Ovary (tissue), 3 donors: ENCODE measurements at regions not wholly inside any gene's neighbourhood (a gene's known extent, or its start where the extent isn't known, plus 50 kb on each side); places are given as distances from the start of the nearest gene placed in this dataset.

ENCODE experiments used
- POLR2A ChIP-seq: fragments of 450-650 bp; IDR thresholded peaks from one replicate; pipeline ENCODE4 v1.6.1; 2017; ENCODE audit warnings: antibody characterized with exemption, mild to moderate bottlenecking, moderate library complexity
- TF ChIP-seq, protein P1 (sequence below), 3 donors: fragments of 450-650 bp in 2 of 3; fragments of 200-600 bp in 1 of 3; IDR thresholded peaks; one replicate each; pipeline versions ENCODE4 v1.5.1 to v1.8.0; 2016 to 2022; ENCODE audit warnings: antibody characterized with exemption in 3 of 3, mild to moderate bottlenecking in 1 of 3
- donor health status: DM: no; HTN: no; CAD: no.

DNA sequence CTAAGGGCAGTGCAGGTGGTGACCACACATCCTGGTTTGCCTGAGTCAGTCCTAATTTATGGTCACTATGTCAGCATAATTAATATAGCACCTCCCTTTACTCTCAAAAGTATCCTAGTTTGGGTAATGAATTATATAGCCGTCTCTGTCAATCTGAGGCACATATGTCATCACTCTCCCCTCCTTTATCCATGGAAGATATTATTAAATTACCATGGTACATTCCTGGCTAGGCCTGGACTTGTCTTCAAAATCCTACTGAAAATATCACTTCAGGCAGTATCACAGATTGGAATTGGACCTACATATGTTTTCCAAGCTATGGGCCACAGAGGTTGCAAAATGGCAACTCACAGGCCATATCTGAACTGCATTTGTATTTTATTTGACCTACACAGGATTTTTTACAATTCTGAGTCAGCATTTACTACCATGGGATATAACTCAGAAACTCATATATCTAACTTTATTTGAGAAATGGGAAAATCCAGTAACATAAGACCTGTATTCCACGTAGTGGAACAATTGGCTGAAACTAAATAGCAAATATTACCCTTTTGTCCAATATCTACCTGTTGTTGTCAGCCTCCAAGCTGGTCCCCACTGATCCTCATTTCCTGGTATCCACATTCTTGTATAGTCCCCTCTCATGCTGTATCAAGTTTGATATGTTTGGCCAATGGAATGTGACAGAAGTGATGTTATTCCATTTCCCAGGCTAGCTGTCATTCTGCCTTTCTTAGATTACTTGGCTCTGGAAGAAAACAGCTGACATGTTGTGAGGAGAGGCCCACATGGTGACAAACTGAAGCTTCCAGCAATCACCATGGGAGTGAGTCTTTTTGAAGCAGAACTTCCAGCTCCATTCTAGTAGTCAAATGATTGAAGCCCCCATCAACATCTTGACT lies 102.5 kb upstream of the MDM1 start:
- TF ChIP-seq POLR2A: no peak
- TF ChIP-seq, protein P1, sequence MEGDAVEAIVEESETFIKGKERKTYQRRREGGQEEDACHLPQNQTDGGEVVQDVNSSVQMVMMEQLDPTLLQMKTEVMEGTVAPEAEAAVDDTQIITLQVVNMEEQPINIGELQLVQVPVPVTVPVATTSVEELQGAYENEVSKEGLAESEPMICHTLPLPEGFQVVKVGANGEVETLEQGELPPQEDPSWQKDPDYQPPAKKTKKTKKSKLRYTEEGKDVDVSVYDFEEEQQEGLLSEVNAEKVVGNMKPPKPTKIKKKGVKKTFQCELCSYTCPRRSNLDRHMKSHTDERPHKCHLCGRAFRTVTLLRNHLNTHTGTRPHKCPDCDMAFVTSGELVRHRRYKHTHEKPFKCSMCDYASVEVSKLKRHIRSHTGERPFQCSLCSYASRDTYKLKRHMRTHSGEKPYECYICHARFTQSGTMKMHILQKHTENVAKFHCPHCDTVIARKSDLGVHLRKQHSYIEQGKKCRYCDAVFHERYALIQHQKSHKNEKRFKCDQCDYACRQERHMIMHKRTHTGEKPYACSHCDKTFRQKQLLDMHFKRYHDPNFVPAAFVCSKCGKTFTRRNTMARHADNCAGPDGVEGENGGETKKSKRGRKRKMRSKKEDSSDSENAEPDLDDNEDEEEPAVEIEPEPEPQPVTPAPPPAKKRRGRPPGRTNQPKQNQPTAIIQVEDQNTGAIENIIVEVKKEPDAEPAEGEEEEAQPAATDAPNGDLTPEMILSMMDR (IDR thresholded peaks at IDR 0.05): no peak
